ENCODE measurements at regions not wholly inside any gene's neighbourhood (a gene's known extent, or its start where the extent isn't known, plus 50 kb on each side); places are given as distances from the start of the nearest gene placed in this dataset.

DNA sequence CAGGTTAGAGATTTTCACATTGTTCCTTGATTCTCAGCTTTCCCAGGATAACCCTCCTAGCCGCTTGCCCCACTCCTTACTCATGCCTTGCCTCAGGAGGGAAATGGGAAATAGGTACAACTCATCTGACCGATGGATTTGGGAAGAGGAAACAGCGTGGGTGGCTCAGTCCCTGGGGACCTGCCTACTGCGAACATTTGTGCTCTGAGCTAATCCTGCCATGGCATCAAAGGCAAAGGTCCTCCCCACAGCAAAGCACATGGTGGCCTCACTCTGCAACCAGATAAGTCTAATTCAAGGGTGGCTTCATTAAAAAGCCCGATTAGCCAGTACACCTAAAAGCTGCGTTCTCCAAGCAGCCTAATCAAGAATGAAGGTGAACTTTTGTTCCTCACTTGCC lies 82.4 kb upstream of the ADRA1B start:
- no peak for DNase-seq (ENCODE audit: extremely low read depth, low read depth, low spot score)

DNA sequence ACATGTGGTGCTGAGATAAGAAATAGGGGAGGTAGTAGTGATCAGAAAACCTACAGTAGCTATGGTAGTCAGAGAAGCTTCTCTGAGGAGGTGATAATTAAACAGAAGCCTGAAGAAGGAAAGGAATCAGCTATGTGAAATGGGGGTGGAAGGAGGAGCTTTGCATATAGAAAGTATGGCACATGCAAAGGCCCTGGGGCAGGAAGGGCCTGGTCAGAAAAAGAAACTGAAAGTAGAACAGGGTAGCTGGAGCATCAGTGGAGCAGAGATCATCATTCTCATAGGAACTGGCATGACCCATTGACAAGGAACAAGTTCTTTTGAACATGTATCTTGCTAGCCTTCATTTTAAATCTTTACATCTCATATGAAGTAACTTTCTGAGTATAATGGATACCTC lies 80.7 kb upstream of the ADRA1B start:
- DNase-seq (ENCODE audit: extremely low read depth, low read depth, low spot score), result no peak

DNA sequence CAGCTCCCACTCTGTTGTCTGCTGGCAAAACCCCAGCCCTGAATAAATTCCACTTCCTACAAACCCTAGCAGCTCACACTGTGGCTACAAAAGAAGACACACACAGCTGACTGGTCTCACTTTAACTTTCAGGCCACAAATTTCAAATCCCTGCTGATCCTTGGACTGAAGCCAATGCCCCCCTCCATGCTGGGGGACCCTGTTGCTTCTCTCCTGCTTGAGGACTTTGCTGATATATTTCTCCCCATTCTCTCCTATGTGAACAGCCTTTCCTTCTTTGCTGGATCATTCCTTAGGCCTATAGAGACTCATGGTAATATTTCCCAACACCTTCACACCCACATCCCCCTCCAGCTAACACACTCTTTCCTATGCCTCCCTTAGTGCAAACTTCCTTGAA lies 79.6 kb upstream of the ADRA1B start:
- no peak for DNase-seq (ENCODE audit: extremely low read depth, low read depth, low spot score)

DNA sequence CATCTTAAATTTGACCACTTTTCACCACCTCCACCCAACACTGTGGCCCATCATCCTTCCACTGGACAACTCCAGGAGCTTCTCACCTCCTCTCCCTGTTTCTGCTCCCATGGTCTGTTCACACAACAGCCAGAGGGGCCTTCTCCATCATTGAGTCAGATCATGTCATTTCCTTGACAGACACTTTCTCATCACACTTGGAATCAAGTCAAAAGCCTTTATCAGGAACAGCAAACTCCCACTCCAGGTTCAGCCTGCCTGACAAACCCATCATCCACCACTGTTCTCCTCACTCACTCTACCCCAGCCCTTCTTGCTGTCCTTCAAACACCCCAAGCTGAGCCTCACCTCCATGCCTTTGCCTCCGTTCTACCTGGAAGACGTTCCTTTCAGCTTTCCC lies 78.4 kb upstream of the ADRA1B start:
- no peak for DNase-seq (ENCODE audit: extremely low read depth, low read depth, low spot score)

DNA sequence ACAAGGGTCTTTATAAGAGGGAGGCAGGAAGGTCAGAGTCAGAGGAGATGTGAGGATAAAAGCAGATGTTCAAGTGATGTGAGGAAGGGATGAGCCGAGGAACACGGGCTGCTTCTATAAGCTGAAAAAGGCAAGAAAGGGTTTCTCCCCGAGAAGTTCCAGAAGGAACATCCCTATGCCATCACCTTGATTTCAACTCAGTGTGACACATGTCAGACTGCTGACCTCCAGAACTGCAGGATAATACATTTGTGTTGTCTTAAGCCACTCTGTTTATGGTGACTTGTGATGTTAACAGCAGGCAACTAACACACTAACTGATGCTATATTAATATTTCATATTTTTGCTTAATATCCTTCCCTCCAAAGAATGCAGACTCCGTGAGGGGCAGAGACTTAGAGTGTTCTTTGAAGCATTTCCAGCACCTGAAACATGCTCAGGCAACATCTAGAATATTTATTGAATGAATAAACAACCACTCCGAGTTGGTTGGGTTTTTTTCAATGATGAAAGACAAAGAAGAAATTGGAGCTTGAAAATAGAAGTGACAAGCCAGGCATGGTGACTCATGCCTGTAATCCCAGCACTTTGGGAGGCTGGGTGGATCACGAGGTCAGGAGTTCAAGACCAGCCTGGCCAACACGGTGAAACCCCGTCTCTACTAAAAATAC lies 77.6 kb upstream of the ADRA1B start:
- no peak for DNase-seq (ENCODE audit: extremely low read depth, low read depth, low spot score)

DNA sequence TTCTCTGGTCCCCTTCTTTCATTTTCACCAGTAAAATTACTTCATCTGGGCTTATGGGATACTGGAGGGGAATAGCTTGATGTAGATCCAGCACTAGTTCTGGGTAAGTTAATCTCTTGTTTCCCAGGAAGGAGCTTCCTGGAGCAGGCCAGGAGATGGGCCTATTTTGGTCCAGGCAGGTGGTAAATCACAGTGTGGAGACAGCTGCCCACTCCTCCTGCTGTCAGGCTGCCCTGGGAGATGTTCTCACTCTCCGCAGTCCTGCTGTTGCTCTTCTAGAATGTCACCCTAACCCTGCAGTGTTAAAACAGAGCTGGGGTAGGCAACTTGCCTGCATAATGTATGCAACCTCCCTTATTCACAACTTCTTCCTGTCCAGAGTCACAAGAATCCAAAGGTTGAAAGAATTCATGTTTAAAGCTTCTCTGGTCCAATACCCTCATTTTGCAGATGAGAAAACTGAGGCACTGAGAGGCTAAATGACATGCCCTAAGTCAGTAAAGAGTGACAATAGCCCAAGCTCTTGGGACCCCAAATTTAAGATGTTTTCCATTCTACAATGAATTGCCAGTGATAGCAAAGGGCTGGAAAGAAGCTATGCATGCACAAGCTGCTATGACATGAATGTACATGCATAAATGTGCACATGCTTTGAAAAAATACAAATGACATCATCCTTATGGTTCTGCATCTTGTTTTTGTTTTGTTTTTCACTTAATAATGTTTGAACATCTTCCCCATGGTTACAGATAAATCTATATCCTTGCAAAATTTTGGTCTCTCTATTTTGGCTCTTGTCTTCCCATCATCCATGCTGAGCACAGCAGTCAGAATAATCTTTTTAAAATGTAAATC lies 71.8 kb upstream of the ADRA1B start:
- no peak for DNase-seq (ENCODE audit: extremely low read depth, low read depth, low spot score)

DNA sequence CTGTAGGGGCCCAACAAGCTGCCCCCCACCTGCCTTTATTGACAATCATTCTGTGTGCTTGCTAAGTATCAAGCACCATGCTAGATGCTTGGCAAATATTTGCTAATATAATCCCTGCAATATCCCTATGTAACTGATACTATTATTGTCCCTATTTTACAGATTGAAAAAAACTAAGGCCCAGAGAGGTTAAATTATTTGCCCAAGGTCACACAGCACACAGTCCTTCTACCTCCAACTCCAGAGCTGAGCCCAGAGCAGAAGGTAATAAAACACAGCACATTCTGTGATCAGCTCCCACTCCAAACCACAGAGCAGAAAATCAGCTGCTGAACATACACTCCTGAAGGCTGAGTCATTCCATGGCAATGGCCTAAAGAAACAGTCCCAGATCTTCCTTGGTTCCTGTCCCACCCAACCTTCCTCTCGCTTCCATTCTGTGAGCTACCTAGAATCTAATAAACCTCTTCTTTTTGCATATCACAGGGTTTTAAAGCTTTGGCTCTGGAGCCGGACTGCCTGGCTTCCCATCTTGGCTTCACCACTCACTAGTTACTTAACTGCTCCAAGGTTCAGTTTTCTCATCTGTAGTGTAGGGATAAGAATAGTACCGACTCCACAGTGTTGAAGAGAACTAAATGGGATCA lies 66.7 kb upstream of the ADRA1B start:
- DNase-seq (ENCODE audit: extremely low read depth, low read depth, low spot score), result no peak

DNA sequence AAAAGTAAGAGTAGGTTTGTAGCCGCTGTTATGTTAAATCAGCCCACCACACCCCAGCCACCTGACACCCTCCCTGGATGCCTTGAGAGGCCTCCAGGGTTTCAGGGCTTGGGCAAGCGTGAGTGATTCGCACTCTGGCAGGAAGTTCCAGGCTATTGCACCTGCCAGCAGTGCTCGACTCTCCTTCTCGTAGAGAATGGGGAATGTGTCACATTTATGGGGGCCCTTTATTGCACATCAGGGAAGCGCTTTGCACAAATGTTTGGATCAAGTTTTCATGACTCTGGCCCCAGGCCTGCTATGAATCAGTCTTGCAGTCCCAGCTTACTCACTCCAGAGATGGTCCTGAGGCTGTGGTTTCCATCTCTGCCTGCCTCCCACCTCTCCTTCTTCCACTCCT lies 66.1 kb upstream of the ADRA1B start:
- no peak for DNase-seq (ENCODE audit: extremely low read depth, low read depth, low spot score)

DNA sequence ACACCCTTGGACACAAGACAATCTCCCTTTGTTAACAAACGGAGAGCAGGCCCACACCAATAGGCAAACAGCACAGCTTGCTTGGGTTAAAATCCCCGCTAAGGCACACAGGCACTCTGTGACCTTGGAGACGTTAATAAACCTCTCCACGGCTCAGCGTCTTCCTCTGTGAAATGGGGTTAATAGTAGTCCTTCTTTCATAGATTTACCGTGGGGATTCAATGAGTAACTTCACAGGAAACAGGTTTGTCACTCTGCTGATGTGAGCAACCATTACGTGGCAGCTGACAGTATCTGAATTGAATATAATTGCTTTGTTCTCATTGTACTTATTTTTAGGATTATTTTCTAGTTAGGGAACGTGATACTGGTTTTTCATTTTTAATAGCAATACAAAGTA lies 65.2 kb upstream of the ADRA1B start:
- DNase-seq (ENCODE audit: extremely low read depth, low read depth, low spot score), result no peak

DNA sequence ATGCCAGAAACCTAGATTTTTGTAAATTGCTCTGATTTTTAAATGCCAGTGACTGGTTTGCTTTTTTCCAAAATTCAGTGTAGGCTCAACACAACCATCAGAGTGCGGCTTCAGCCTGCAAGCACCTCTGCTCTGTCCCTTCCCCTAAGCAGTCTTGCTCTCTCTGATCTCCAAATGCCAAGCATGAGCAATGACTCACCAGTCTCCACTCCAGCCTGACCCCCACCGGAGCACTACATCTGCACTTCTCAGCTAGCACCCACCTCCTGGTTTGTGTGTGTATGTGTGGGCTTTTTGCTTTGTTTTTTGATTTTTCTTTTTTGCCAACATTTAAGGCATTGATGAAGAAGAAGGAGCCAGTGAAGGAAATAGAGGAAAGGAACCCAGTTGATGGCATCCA lies 61.4 kb upstream of the ADRA1B start:
- DNase-seq (ENCODE audit: extremely low read depth, low read depth, low spot score), result no peak

DNA sequence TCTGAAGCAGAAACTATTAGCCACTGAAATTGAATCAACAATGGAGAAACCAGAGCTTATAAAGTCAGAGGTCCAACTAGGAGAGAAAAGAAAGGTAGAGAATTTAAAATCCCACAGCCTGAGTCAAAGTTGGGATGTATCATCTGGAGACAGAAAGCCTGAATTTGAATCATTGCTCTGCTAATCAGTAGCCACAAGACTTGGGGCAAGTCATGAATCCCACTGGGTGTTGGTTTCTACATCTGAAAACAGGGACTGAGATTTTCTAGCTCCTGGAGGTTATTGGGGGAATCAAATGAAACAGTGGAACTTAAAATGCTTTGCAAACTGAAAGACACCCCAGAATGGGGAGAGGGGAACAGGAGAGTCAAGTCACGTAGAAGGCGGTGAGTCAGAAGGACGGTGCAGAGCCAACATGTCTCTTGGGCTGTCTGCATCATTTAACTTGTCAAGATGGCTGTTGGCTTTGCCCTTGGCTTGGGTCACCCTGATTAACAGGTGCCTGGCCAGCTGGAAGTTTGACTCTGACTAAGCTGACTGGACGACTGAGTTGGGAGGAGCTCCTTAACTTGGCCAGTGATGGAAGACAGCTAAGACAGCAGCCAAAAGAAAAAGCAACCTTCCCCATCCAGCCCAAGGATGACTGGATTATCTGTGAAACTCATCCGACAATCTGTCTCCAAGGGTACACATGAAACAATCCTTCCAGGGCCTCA lies 60.6 kb upstream of the ADRA1B start:
- DNase-seq (ENCODE audit: extremely low read depth, low read depth, low spot score), result no peak

DNA sequence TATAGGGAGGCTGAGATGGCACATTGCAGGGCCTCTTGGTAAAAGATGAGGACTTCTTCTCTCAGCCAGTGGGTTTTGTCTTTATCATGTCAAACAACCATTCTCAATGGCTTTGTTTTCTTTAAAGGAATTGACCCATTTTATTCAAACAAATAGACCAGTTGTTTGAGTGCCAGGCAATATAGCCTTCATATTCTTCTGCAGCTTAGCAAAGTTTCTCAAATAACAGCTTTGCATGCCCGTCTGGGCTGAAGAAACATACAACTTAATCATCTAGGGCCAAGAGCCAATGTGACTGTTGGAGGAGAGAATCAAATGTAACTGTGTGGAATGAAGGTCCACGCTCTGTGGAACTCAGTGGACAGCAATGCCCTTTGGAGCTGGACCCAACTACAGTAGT lies 57.4 kb upstream of the ADRA1B start:
- DNase-seq (ENCODE audit: extremely low read depth, low read depth, low spot score), result no peak

DNA sequence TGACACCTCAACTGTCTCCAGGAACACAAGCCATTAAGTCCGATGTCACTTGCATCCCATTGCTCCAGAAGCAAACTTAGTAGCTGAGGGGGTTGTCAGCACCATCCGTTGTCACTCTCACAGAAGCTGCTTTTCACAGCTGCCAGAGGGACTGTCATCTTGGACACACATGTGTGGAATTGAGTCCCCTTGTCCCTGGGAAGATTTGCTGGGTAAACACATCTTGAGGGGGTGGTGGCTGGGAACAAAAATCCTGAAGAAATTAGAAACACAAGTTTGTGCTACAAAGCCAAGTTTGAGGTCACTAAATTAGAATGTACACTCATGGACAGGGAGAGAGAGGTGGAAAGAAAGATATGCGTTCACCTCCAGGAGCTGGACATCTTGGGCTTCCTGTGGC lies 55.2 kb upstream of the ADRA1B start:
- DNase-seq (ENCODE audit: extremely low read depth, low read depth, low spot score), result no peak

DNA sequence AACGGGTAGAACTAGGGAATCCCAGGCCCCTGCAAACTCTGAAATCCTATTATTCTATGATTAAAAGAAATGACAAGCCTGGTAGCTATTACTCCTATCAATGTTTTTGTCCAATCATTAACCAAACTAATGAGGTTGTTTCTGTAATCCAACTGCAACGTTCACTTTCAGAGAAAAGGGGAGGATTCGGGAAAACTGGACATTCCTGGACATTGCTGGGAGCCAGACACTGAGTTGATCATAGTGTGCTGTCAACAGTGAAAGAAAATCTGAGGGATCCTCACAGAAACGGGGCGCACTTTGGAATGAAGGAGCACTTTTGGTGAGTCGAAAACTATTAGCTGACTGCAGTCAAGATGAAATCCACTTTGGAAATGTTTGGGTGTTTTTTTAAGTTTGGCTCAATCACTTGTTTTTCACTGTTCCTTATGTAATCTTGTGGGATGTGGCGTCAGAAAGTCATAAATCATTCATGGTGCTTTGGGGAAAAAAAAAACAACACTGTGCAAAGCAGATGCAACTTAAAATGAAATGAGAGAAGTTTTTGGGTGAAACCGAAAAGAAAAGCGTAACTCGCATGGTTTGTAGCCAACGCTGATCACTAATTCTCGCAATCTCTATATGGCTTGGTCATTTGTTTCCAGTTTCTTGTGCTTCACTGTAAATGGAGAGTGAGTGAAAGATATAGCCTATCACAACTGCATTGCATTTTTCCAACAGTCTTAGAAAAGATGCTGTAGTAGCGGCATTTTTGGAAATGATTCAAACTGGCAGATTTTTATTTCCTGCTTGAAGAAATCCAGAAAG lies 51.2 kb upstream of the ADRA1B start:
- DNase-seq (ENCODE audit: extremely low read depth, low read depth, low spot score), result no peak

DNA sequence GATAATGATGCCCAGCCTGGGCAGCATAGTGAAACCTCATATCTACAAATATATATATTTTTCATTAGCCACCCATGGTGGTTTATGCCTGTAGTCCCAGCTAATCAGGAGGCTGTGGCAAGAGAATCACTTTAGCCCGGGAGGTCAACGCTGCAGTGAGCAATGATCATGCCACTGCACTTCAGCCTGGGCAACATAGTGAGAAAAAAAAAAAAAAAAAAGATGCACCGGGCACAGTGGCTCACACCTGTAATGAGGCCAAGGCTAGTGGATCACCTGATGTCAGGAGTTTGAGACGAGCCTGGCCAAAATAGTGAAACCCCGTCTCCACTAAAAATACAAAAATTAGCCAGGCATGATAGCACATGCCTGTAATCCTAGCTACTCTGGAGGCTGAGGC lies 50.2 kb upstream of the ADRA1B start:
- DNase-seq (ENCODE audit: extremely low read depth, low read depth, low spot score), result no peak

Measured in glomerular endothelial cell (primary cell).